Keratinocyte (primary cell): ENCODE measurements at regions not wholly inside any gene's neighbourhood (a gene's known extent, or its start where the extent isn't known, plus 50 kb on each side); places are given as distances from the start of the nearest gene placed in this dataset.

Experiments
- EZH2 ChIP-seq: IDR thresholded peaks from one replicate; pipeline ENCODE4 v1.6.1; 2012; ENCODE audit warnings: inconsistent platforms, mild to moderate bottlenecking, low read length, moderate library complexity
- TF ChIP-seq, protein P1 (sequence below), 3 experiments: IDR thresholded peaks in 1 of 3; conservative IDR thresholded peaks in 1 of 3; optimal IDR thresholded peaks in 1 of 3; 2 replicates in 2 of 3; 3 replicates in 1 of 3; pipeline versions ENCODE3 to v1.5.1; 2011; ENCODE audit warnings: low read length in 3 of 3, mild to moderate bottlenecking in 3 of 3, moderate library complexity in 2 of 3, control low read depth in 1 of 3, inconsistent platforms in 1 of 3; ENCODE audit not compliant: insufficient read depth in 2 of 3; ENCODE audit errors: extremely low read depth in 1 of 3

DNA sequence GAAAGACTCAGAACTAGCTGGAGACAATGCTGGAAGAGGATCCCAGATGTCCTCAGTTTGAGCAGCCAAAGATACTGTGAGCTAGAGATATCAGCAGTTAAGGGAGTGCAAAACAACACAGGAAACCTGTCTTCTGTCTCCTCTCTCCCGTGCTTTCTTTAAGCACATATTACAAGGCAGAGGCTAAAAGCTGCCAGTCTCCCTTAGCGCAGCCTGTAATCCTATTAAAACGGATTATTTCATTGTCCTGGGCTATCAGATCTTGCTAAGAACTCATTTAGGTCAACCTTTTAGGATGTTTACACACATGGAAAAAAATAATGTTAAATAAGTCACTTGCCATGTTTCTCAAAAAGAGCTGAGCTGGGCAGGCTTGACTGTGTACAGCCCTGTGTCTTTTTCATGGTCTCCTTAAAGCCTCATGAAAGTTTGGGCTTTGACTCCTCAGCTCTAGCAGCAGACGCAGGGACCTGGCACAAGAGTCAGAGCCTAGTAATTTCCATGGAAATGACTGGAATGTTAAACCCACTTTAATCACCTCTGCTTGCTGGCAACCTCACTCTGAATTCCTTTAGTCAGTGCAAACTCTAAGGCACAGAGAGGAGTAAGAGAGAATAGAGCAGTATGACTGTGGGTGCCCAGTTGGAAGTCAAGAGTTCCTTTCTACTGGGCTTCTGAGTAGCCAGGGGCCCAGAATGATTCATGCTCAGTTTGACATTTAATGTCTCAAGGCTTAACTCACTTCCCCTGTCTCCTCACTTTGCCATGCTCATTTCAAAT is 491.9 kb downstream of the NTRK3 start:
- TF ChIP-seq, protein P1, sequence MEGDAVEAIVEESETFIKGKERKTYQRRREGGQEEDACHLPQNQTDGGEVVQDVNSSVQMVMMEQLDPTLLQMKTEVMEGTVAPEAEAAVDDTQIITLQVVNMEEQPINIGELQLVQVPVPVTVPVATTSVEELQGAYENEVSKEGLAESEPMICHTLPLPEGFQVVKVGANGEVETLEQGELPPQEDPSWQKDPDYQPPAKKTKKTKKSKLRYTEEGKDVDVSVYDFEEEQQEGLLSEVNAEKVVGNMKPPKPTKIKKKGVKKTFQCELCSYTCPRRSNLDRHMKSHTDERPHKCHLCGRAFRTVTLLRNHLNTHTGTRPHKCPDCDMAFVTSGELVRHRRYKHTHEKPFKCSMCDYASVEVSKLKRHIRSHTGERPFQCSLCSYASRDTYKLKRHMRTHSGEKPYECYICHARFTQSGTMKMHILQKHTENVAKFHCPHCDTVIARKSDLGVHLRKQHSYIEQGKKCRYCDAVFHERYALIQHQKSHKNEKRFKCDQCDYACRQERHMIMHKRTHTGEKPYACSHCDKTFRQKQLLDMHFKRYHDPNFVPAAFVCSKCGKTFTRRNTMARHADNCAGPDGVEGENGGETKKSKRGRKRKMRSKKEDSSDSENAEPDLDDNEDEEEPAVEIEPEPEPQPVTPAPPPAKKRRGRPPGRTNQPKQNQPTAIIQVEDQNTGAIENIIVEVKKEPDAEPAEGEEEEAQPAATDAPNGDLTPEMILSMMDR (optimal IDR thresholded peaks at IDR 0.05 in 1 of 3, IDR thresholded peaks at IDR 0.05 in 1 of 3, conservative IDR thresholded peaks at IDR 0.05 in 1 of 3; ENCODE audit: extremely low read depth in 1 of 3, insufficient read depth in 2 of 3, low read length in 3 of 3) = no peak
- TF ChIP-seq EZH2 = no peak
